Natural killer cell (primary cell): ENCODE measurements at regions not wholly inside any gene's neighbourhood (a gene's known extent, or its start where the extent isn't known, plus 50 kb on each side); places are given as distances from the start of the nearest gene placed in this dataset.

Source experiments
- ATAC-seq, 3 donors: fragments of 150-1000 bp in 2 of 3; fragments of 200-7000 bp in 1 of 3; cut with Tn5 transposase; 1 replicate in 1 of 3; 2 replicates in 2 of 3; pipeline ENCODE4 v1.10.0; 2021; ENCODE audit warnings: mild to moderate bottlenecking in 2 of 3, moderate library complexity in 2 of 3
- DNase-seq, 2 donors: peaks; one replicate each; pipeline versions ENCODE4 v3.0.0 to v3.0.0-alpha.2; 2013 to 2021; ENCODE audit warnings: mixed read lengths in 1 of 2
- H3K27ac ChIP-seq: one replicate; pipeline ENCODE4 v1.5.1; 2013; ENCODE audit warnings: mild to moderate bottlenecking, low read length
- H3K27me3 ChIP-seq: one replicate; pipeline ENCODE4 v1.6.1; 2013; ENCODE audit warnings: low read length; ENCODE audit not compliant: control insufficient read depth, insufficient read depth
- H3K36me3 ChIP-seq: one replicate; pipeline ENCODE4 v1.6.1; 2013; ENCODE audit warnings: low read length; ENCODE audit not compliant: control insufficient read depth, insufficient read depth
- H3K4me1 ChIP-seq: one replicate; pipeline ENCODE4 v1.6.1; 2013; ENCODE audit warnings: low read length; ENCODE audit not compliant: control insufficient read depth, insufficient read depth
- H3K4me3 ChIP-seq: one replicate; pipeline ENCODE4 v1.5.1; 2013; ENCODE audit warnings: low read length
- H3K9me3 ChIP-seq: one replicate; pipeline ENCODE4 v1.6.1; 2013; ENCODE audit warnings: low read length; ENCODE audit not compliant: control insufficient read depth, insufficient read depth
- H3K27ac Mint-ChIP-seq, 2 donors: one replicate each; pipeline ENCODE4 v1.8.0; 2022; ENCODE audit warnings: mild to moderate bottlenecking in 2 of 2, mixed read lengths in 2 of 2, moderate library complexity in 1 of 2
- H3K27me3 Mint-ChIP-seq, 2 donors: one replicate each; pipeline ENCODE4 v1.8.0; 2022; ENCODE audit warnings: low read depth in 2 of 2, mixed read lengths in 2 of 2
- H3K36me3 Mint-ChIP-seq: one replicate; pipeline ENCODE4 v1.8.0; 2022; ENCODE audit warnings: mixed read lengths
- H3K4me1 Mint-ChIP-seq, 2 donors: one replicate each; pipeline ENCODE4 v1.8.0; 2022; ENCODE audit warnings: mixed read lengths in 2 of 2
- H3K4me3 Mint-ChIP-seq: one replicate; pipeline ENCODE4 v1.8.0; 2022; ENCODE audit warnings: mild to moderate bottlenecking, moderate library complexity, mixed read lengths
- H3K9me3 Mint-ChIP-seq, 2 donors: one replicate each; pipeline ENCODE4 v1.8.0; 2022; ENCODE audit warnings: mixed read lengths in 2 of 2
- CTCF ChIP-seq: fragments of 200-600 bp; IDR thresholded peaks from one replicate; pipeline ENCODE4 v1.8.0; 2022; ENCODE audit warnings: antibody characterized with exemption
- WGBS: methylation state at CpG from one replicate; pipeline ENCODE4 v1.1.7; 2013; ENCODE audit warnings: missing lambda C conversion rate; ENCODE audit not compliant: insufficient coverage; 5-methylcytosine and 5-hydroxymethylcytosine counted together
- intact Hi-C: fragments of 100-400 bp; cut with micrococcal nuclease; formaldehyde crosslinking; loops from one replicate; pipeline ENCODE4 v1.14.2; 2022

GRCh38 chr20:10985536-10985935 is 311.7 kb upstream of the JAG1 start:
- Mint-ChIP-seq H3K9me3 (peaks cover 0 to 4% of the 10 kb centered on the region in 2 donors), H3K4me1 (no peaks in the 10 kb centered on the region), H3K4me3 (no peak overlapping the region), H3K27me3 (peaks cover 0 to 2% of the 10 kb centered on the region in 2 donors), H3K36me3 (no peaks in the 10 kb centered on the region), H3K27ac (no peak overlapping the region)
- H3K4me1 ChIP-seq = no peaks in the 10 kb centered on the region
- no peaks in the 10 kb centered on the region for H3K36me3 ChIP-seq
- no peaks in the 10 kb centered on the region for H3K9me3 ChIP-seq
- no peak for ATAC-seq
- no peak overlapping the region for H3K27ac ChIP-seq
- 100% methylated on average over 1 of the region's 1 CpG for WGBS
- no peak overlapping the region for H3K4me3 ChIP-seq
- intact Hi-C loops = no loop called here
- no peak for TF ChIP-seq CTCF
- no peak for DNase-seq
- H3K27me3 ChIP-seq = no peaks in the 10 kb centered on the region

GRCh38 chr20:10986586-10986985 is 312.8 kb upstream of the JAG1 start:
- Mint-ChIP-seq H3K27me3 (peaks cover 0 to 2% of the 10 kb centered on the region in 2 donors), H3K36me3 (no peaks in the 10 kb centered on the region), H3K27ac (no peak overlapping the region), H3K4me3 (no peak overlapping the region), H3K4me1 (no peaks in the 10 kb centered on the region), H3K9me3 (peaks cover 0 to 4% of the 10 kb centered on the region in 2 donors)
- TF ChIP-seq CTCF = no peak
- intact Hi-C loops = no loop called here
- Histone ChIP-seq H3K4me3 (no peak overlapping the region), H3K4me1 (no peaks in the 10 kb centered on the region), H3K27ac (no peak overlapping the region), H3K36me3 (no peaks in the 10 kb centered on the region), H3K27me3 (no peaks in the 10 kb centered on the region), H3K9me3 (no peaks in the 10 kb centered on the region)
- no peak for DNase-seq
- 93% methylated on average over 5 of the region's 5 CpGs for WGBS
- no peak for ATAC-seq

- Mint-ChIP-seq H3K4me3 (no peak overlapping the region), H3K4me1 (no peaks in the 10 kb centered on the region), H3K27ac (no peak overlapping the region), H3K9me3 (peaks cover 0 to 4% of the 10 kb centered on the region in 2 donors), H3K27me3 (peaks cover 0 to 2% of the 10 kb centered on the region in 2 donors), H3K36me3 (no peaks in the 10 kb centered on the region)
- no peak overlapping the region for H3K27ac ChIP-seq
- H3K4me1 ChIP-seq = no peaks in the 10 kb centered on the region
- no peak overlapping the region for H3K4me3 ChIP-seq
- H3K36me3 ChIP-seq = no peaks in the 10 kb centered on the region
- H3K9me3 ChIP-seq = no peaks in the 10 kb centered on the region
- intact Hi-C loops = no loop called here
- DNase-seq (no peak), ATAC-seq (no peak)
- H3K27me3 ChIP-seq = no peaks in the 10 kb centered on the region
- TF ChIP-seq CTCF = no peak
- WGBS = 79% methylated on average over 2 of the region's 5 CpGs
Measured at GRCh38 chr20:10987651-10988383, 314.0 kb upstream of the JAG1 start.
